Panc1 (cell line): ENCODE measurements at regions not wholly inside any gene's neighbourhood (a gene's known extent, or its start where the extent isn't known, plus 50 kb on each side); places are given as distances from the start of the nearest gene placed in this dataset.

ENCODE experiments used
- ATAC-seq: fragments of 200-7000 bp; cut with Tn5 transposase; 2 replicates; pipeline ENCODE4 v1.9.1; 2020; ENCODE audit warnings: mild to moderate bottlenecking, moderate library complexity
- BruUV-seq: library from RNA; stranded (reverse); fragments of 400-500 nt; replicated peaks from 2 replicates; lab custom pipeline; 2021; lab: Mats Ljungman, UMichigan
- CTCF ChIA-PET: fragments of 300-600 bp; sonication (Branson Sonifier 250); formaldehyde crosslinking; loops from one replicate; lab custom pipeline; 2022; ENCODE audit warnings: antibody characterized with exemption; lab: Charles Lee
- POLR2A ChIA-PET: fragments of 300-600 bp; sonication (Branson Sonifier 250); formaldehyde crosslinking; loops from one replicate; lab custom pipeline; 2022; ENCODE audit warnings: antibody characterized with exemption; lab: Charles Lee
- DNase-seq: peaks from one replicate; pipeline ENCODE4 v3.0.0-alpha.2; 2010; ENCODE audit warnings: low read depth, low spot score
- H3K27ac ChIP-seq: 2 replicates; pipeline ENCODE4 v1.5.1; 2011; ENCODE audit warnings: mild to moderate bottlenecking, low read length, inconsistent platforms
- H3K27me3 ChIP-seq: fragments of 200-500 bp; sonication (Bioruptor generic); 2 replicates; pipeline ENCODE4 v1.6.0; 2014; ENCODE audit warnings: low read length, inconsistent platforms; ENCODE audit not compliant: control insufficient read depth, insufficient read depth
- H3K36me3 ChIP-seq: fragments of 200-500 bp; sonication (Bioruptor generic); 2 replicates; pipeline ENCODE4 v1.5.1; 2014; ENCODE audit warnings: inconsistent platforms, mild to moderate bottlenecking, low read length, moderate library complexity; ENCODE audit not compliant: control insufficient read depth, insufficient read depth
- H3K4me1 ChIP-seq: 2 replicates; pipeline ENCODE4 v1.5.1; 2011; ENCODE audit warnings: inconsistent platforms, mild to moderate bottlenecking, low read length, moderate library complexity; ENCODE audit not compliant: control insufficient read depth, insufficient read depth
- H3K4me3 ChIP-seq, 2 experiments: 2 replicates each; pipeline ENCODE4 v1.5.1; 2011 to 2012; ENCODE audit warnings: low read depth in 2 of 2, low read length in 2 of 2, mild to moderate bottlenecking in 2 of 2, inconsistent platforms in 1 of 2, moderate library complexity in 1 of 2
- H3K9me3 ChIP-seq: fragments of 200-500 bp; sonication (Bioruptor generic); 2 replicates; pipeline ENCODE4 v1.5.1; 2014; ENCODE audit warnings: low read depth, mild to moderate bottlenecking, inconsistent platforms, low read length, moderate library complexity; ENCODE audit not compliant: control insufficient read depth, insufficient read depth
- POLR2AphosphoS5 ChIP-seq: IDR thresholded peaks from 2 replicates; pipeline ENCODE4 v1.6.1; 2012; ENCODE audit warnings: mild to moderate bottlenecking, low read depth, low read length, moderate library complexity
- SIN3A ChIP-seq: IDR thresholded peaks from 2 replicates; pipeline ENCODE4 v1.6.1; 2012; ENCODE audit warnings: low read depth, mild to moderate bottlenecking, low read length, moderate library complexity, borderline replicate concordance; ENCODE audit not compliant: insufficient read depth
- TCF7L2 ChIP-seq: IDR thresholded peaks from 2 replicates; pipeline ENCODE4 v1.6.1; 2011; ENCODE audit warnings: mild to moderate bottlenecking, low read depth, low read length, inconsistent platforms
- in situ Hi-C: cut with HindIII; loops from 2 replicates; pipeline ENCODE4 v1.10.0; 2016; ENCODE audit warnings: low sequenced_read_pairs, low pct_unique_long_range_greater_than_20kb
- intact Hi-C: fragments of 100-400 bp; cut with micrococcal nuclease; formaldehyde crosslinking; loops from one replicate; pipeline ENCODE4 v1.10.0; 2022; ENCODE audit not compliant: unreplicated experiment
- TF ChIP-seq, protein P1 (sequence below): fragments of 450-650 bp; IDR thresholded peaks from 2 replicates; pipeline ENCODE4 v1.5.1; 2017; ENCODE audit warnings: mild to moderate bottlenecking
- TF ChIP-seq, protein P2 (sequence below), 2 experiments: IDR thresholded peaks; 2 replicates each; pipeline ENCODE4 v1.6.1; 2011 to 2012; ENCODE audit warnings: low read depth in 2 of 2, control low read depth in 1 of 2, low read length in 1 of 2, mild to moderate bottlenecking in 1 of 2, moderate library complexity in 1 of 2; ENCODE audit not compliant: insufficient read depth in 1 of 2

DNA sequence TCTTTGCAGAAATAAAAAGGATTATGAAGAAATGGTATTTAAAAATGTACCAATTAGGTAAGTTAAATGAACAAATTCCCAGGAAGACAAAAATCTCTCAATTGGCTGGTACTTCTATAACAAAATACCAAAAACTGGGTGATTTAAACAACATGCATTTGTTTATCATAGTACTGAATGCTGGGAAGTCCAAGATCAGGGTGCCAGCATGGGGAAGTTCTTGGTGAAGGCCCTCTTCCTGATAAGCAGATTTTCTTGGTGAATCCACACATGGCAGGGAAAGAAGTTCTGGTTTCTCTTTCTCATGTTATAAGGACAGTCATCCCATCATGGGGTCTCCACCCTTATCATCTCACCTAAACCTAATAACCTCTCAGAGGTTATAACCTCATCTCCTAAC lies 271.6 kb upstream of the SETBP1 start:
- Histone ChIP-seq H3K4me1 (no peaks in the 10 kb centered on the region), H3K36me3 (no peaks in the 10 kb centered on the region), H3K27ac (no peak overlapping the region), H3K9me3 (no peaks in the 10 kb centered on the region), H3K27me3 (no peaks in the 10 kb centered on the region), H3K4me3 (no peak overlapping the region)
- in situ Hi-C loops (no loop called here), intact Hi-C loops (no loop called here)
- POLR2A ChIA-PET, result no interaction called here
- no peak for ATAC-seq
- no peak for TF ChIP-seq TCF7L2
- TF ChIP-seq, protein P1, sequence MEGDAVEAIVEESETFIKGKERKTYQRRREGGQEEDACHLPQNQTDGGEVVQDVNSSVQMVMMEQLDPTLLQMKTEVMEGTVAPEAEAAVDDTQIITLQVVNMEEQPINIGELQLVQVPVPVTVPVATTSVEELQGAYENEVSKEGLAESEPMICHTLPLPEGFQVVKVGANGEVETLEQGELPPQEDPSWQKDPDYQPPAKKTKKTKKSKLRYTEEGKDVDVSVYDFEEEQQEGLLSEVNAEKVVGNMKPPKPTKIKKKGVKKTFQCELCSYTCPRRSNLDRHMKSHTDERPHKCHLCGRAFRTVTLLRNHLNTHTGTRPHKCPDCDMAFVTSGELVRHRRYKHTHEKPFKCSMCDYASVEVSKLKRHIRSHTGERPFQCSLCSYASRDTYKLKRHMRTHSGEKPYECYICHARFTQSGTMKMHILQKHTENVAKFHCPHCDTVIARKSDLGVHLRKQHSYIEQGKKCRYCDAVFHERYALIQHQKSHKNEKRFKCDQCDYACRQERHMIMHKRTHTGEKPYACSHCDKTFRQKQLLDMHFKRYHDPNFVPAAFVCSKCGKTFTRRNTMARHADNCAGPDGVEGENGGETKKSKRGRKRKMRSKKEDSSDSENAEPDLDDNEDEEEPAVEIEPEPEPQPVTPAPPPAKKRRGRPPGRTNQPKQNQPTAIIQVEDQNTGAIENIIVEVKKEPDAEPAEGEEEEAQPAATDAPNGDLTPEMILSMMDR, result no peak
- no peak for TF ChIP-seq POLR2AphosphoS5
- TF ChIP-seq SIN3A, result no peak
- TF ChIP-seq, protein P2, sequence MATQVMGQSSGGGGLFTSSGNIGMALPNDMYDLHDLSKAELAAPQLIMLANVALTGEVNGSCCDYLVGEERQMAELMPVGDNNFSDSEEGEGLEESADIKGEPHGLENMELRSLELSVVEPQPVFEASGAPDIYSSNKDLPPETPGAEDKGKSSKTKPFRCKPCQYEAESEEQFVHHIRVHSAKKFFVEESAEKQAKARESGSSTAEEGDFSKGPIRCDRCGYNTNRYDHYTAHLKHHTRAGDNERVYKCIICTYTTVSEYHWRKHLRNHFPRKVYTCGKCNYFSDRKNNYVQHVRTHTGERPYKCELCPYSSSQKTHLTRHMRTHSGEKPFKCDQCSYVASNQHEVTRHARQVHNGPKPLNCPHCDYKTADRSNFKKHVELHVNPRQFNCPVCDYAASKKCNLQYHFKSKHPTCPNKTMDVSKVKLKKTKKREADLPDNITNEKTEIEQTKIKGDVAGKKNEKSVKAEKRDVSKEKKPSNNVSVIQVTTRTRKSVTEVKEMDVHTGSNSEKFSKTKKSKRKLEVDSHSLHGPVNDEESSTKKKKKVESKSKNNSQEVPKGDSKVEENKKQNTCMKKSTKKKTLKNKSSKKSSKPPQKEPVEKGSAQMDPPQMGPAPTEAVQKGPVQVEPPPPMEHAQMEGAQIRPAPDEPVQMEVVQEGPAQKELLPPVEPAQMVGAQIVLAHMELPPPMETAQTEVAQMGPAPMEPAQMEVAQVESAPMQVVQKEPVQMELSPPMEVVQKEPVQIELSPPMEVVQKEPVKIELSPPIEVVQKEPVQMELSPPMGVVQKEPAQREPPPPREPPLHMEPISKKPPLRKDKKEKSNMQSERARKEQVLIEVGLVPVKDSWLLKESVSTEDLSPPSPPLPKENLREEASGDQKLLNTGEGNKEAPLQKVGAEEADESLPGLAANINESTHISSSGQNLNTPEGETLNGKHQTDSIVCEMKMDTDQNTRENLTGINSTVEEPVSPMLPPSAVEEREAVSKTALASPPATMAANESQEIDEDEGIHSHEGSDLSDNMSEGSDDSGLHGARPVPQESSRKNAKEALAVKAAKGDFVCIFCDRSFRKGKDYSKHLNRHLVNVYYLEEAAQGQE (IDR thresholded peaks at IDR 0.05; ENCODE audit: insufficient read depth in 1 of 2, low read depth in 2 of 2, low read length in 1 of 2), result no peak
- no peak for DNase-seq
- BruUV-seq, result no TSS peak
- CTCF ChIA-PET, result no interaction called here

DNA sequence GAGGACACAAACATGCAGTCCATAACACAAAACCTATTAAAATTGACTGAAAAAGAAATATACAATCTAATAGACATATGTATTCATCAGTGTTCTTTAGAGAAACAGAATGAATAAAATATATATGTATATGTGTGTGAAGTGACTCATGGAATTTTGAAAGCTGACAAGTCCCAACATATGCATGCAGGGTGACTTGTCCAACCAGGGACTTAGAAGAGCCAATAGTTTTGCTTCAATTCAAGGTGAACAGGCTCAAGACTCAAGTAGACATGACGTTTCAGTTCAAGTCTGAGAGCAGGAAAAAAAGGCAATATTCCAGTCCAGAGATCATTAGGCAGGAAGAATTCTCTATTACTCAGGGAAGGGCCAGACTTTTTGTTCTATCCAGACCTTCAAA lies 271.2 kb upstream of the SETBP1 start:
- H3K27ac ChIP-seq, result no peak overlapping the region
- no peak overlapping the region for H3K4me3 ChIP-seq
- ATAC-seq (no peak), DNase-seq (no peak)
- ChIA-PET CTCF (no interaction called here), POLR2A (no interaction called here)
- in situ Hi-C loops (no loop called here), intact Hi-C loops (no loop called here)
- H3K36me3 ChIP-seq, result no peaks in the 10 kb centered on the region
- H3K27me3 ChIP-seq, result no peaks in the 10 kb centered on the region
- H3K9me3 ChIP-seq, result no peaks in the 10 kb centered on the region
- TF ChIP-seq, protein P1, result no peak
- TF ChIP-seq TCF7L2 (no peak), SIN3A (no peak), POLR2AphosphoS5 (no peak)
- TF ChIP-seq, protein P2 (IDR thresholded peaks at IDR 0.05; ENCODE audit: insufficient read depth in 1 of 2, low read depth in 2 of 2, low read length in 1 of 2), result no peak
- H3K4me1 ChIP-seq, result no peaks in the 10 kb centered on the region
- BruUV-seq, result no TSS peak
